Left lung (tissue), 4 donors: ENCODE measurements at regions not wholly inside any gene's neighbourhood (a gene's known extent, or its start where the extent isn't known, plus 50 kb on each side); places are given as distances from the start of the nearest gene placed in this dataset.

ENCODE experiments used
- ATAC-seq: fragments of 200-7000 bp; cut with Tn5 transposase; one replicate; pipeline ENCODE4 v1.9.1; 2020; ENCODE audit warnings: moderate library complexity
- DNase-seq, 4 donors: peaks; one replicate each; pipeline ENCODE4 v3.0.0-alpha.2; 2013 to 2020
- H3K27ac ChIP-seq, 2 donors: fragments of 200-600 bp; sonication (generic) in 1 of 2; one replicate each; pipeline versions ENCODE4 v1.5.0 to v1.8.0; 2020 to 2021
- H3K27me3 ChIP-seq, 2 donors: fragments of 200-600 bp; sonication (generic) in 1 of 2; one replicate each; pipeline versions ENCODE4 v1.5.0 to v1.8.0; 2020 to 2021
- H3K36me3 ChIP-seq, 2 donors: fragments of 200-600 bp; sonication (generic) in 1 of 2; one replicate each; pipeline versions ENCODE4 v1.5.0 to v1.8.0; 2020 to 2021
- H3K4me1 ChIP-seq, 2 donors: fragments of 200-600 bp; one replicate each; pipeline ENCODE4 v1.8.0; 2021
- H3K4me3 ChIP-seq, 2 donors: fragments of 200-600 bp; sonication (generic) in 1 of 2; one replicate each; pipeline versions ENCODE4 v1.5.0 to v1.8.0; 2020 to 2021; ENCODE audit warnings: mild to moderate bottlenecking in 1 of 2
- H3K9me3 ChIP-seq, 2 donors: fragments of 200-600 bp; sonication (generic) in 1 of 2; one replicate each; pipeline versions ENCODE4 v1.5.0 to v1.8.0; 2020 to 2021
- intact Hi-C, 2 donors: fragments of 100-400 bp; cut with DNase I; formaldehyde crosslinking; loops; one replicate each; pipeline versions ENCODE4 v1.11.2 to v1.14.2; 2022
- TF ChIP-seq, protein P1 (sequence below), 2 donors: fragments of 200-600 bp; sonication (generic) in 1 of 2; IDR thresholded peaks; one replicate each; pipeline versions ENCODE4 v1.5.0 to v1.8.0; 2021; ENCODE audit warnings: antibody characterized with exemption in 2 of 2
- donor health status: DM: no; HTN: yes; CAD: no.
- donor health status: DM: no; HTN: no; CAD: no.

DNA sequence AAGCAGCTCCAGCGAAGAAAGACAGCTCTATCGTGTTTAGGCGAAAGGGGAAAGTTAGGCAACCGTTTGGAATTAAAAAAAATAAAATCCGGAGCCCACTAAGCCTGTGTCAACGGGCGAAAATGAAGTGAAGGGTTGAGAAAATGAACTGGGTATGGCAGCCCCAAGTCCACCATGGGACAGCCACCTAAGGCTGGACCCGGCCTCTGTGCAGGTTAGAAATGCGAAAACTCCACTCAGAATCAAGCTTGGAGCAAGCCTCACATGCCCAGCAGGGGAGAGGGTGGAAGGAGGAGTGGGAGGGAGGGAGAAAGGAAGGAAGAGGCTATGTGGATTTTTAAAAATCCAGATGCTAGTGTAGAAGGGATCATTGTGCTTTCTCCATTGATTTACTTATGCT is 101.2 kb downstream of the IRS2 start:
- peaks cover 0 to under 1% of the 10 kb centered on the region in 2 donors for H3K27me3 ChIP-seq
- H3K9me3 ChIP-seq = no peaks in the 10 kb centered on the region
- no peak for DNase-seq
- no peaks in the 10 kb centered on the region for H3K4me1 ChIP-seq
- intact Hi-C loops = no loop called here
- H3K4me3 ChIP-seq = no peak overlapping the region
- H3K27ac ChIP-seq = no peak overlapping the region
- TF ChIP-seq, protein P1, sequence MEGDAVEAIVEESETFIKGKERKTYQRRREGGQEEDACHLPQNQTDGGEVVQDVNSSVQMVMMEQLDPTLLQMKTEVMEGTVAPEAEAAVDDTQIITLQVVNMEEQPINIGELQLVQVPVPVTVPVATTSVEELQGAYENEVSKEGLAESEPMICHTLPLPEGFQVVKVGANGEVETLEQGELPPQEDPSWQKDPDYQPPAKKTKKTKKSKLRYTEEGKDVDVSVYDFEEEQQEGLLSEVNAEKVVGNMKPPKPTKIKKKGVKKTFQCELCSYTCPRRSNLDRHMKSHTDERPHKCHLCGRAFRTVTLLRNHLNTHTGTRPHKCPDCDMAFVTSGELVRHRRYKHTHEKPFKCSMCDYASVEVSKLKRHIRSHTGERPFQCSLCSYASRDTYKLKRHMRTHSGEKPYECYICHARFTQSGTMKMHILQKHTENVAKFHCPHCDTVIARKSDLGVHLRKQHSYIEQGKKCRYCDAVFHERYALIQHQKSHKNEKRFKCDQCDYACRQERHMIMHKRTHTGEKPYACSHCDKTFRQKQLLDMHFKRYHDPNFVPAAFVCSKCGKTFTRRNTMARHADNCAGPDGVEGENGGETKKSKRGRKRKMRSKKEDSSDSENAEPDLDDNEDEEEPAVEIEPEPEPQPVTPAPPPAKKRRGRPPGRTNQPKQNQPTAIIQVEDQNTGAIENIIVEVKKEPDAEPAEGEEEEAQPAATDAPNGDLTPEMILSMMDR (IDR thresholded peaks at IDR 0.05) = no peak
- ATAC-seq = no peak
- no peaks in the 10 kb centered on the region for H3K36me3 ChIP-seq

DNA sequence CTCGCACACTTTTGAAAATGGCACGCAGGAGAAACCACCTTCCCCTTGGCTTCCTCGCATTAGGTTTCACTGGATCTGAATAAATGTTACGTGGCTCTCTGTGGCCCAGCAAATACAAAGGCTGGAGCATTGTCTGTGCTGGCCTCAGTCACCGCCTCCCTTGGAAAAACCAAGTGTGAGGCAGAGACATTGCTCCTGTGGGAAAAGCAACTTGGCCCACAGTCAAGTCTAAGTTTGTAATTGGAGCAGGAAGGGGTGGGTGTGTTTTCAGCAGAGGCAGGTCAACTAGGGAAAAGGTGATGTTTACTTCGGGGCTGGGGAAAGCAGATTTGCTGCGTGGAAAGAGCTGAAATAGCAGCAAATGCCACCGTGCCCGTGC is 101.6 kb downstream of the IRS2 start:
- H3K9me3 ChIP-seq = no peaks in the 10 kb centered on the region
- H3K27ac ChIP-seq = no peak overlapping the region
- H3K4me1 ChIP-seq = no peaks in the 10 kb centered on the region
- intact Hi-C loops = no loop called here
- DNase-seq (no peak), ATAC-seq (peak; percentile 47)
- TF ChIP-seq, protein P1 (IDR thresholded peaks at IDR 0.05) = no peak
- no peaks in the 10 kb centered on the region for H3K27me3 ChIP-seq
- H3K4me3 ChIP-seq = no peak overlapping the region
- no peaks in the 10 kb centered on the region for H3K36me3 ChIP-seq

DNA sequence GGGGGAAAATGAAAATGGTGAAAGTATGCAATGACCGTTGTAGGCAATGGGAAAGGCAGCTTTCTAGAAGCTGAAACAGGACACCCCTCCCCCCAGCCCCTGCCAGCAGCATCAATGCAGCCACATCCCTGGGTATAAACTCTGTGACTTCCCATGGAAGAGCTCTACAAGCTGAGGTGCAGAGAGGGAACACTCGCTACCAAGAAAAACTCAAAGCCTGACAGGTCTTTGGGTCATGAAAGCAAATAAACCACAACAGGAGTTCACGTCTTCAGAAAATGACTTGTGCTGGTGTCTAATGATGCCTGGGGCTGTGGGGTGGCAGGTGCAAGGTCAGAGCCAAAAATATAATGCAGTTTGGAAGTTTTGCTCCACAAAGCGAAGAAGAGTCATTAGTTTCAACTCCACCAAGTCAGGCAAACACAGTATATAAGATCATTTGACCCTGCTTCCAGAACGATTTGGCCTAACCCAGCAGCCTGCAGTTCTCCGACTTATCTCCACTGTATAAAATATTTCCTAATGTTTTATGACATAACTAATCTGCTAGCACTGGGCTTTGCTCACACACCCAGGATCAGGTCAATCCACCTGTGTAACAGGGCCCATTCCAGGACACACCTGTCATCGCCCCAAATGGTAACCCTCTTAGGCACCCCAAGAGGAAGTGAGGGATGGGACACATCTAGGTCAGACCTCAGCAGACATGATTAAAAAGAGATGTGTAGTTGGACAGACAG is 102.1 kb downstream of the IRS2 start:
- Histone ChIP-seq H3K27ac (no peak overlapping the region), H3K4me1 (no peaks in the 10 kb centered on the region), H3K27me3 (no peaks in the 10 kb centered on the region), H3K9me3 (no peaks in the 10 kb centered on the region), H3K36me3 (no peaks in the 10 kb centered on the region), H3K4me3 (no peak overlapping the region)
- intact Hi-C loops = no loop called here
- no peak for DNase-seq
- TF ChIP-seq, protein P1 (IDR thresholded peaks at IDR 0.05) = no peak
- ATAC-seq = no peak

DNA sequence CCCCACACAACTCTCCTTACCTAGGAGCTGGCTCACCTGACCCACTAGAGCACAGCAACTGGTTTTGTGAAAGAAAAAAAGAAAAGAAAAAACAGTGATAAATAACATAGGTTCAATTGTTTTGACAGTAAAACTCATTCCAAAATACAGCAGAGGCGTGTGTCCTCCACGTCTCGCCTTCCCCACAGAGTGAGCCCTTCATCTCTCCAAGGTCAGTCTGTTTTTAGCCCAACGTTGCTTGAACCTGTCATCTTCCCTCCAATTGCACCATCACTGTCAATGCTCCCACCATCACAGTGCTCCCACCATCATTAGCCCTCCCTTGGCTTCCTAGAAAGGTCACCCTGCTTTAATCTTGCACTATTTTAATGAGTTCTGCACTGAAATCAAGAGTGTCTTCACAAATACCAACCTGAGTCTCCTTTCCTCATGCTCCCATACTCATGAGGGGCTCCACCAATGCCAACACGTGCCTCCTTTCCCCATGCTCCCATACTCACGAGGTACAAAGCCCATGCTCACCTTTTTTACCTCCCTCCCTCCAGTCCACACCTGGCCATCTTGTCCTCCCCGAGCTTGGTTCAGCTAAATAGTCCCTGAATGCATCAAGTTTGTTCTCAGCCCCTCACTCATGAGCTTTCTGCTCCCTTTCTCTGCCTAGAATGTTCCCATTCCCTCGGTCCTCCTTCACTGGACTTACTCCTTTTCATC is 103.7 kb downstream of the IRS2 start:
- DNase-seq (no peak), ATAC-seq (no peak)
- H3K9me3 ChIP-seq = no peaks in the 10 kb centered on the region
- intact Hi-C loops = no loop called here
- H3K4me3 ChIP-seq = no peak overlapping the region
- no peak overlapping the region for H3K27ac ChIP-seq
- no peaks in the 10 kb centered on the region for H3K4me1 ChIP-seq
- H3K36me3 ChIP-seq = no peaks in the 10 kb centered on the region
- TF ChIP-seq, protein P1 (IDR thresholded peaks at IDR 0.05) = no peak
- H3K27me3 ChIP-seq = no peaks in the 10 kb centered on the region

DNA sequence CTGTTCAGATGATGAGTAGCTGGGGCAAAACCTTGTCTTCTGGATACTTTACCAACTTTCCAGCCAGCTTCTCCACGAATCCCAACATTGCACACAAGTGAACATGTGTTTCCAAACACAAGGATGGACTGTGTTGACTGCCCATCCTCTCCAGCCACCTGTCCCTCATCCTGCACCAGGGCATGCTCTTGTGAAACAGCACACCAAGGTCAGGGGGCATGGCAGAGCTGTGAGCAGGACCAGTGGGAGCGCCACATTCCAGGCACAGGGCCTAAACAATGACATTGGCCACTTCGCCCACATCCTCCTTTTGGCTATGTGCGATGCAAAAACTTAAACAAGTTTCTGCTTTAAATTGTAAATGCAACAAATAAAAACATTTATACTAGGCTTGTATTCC is 105.5 kb downstream of the IRS2 start:
- intact Hi-C loops = no loop called here
- Histone ChIP-seq H3K27me3 (no peaks in the 10 kb centered on the region), H3K36me3 (no peaks in the 10 kb centered on the region), H3K9me3 (no peaks in the 10 kb centered on the region), H3K27ac (no peak overlapping the region), H3K4me1 (no peaks in the 10 kb centered on the region), H3K4me3 (no peak overlapping the region)
- TF ChIP-seq, protein P1 (IDR thresholded peaks at IDR 0.05) = no peak
- ATAC-seq = no peak
- DNase-seq = no peak
